T-cell (primary cell): ENCODE measurements at regions not wholly inside any gene's neighbourhood (a gene's known extent, or its start where the extent isn't known, plus 50 kb on each side); places are given as distances from the start of the nearest gene placed in this dataset.

Source experiments
- ATAC-seq, 4 experiments: fragments of 200-7000 bp in 3 of 4; fragments of 150-1000 bp in 1 of 4; cut with Tn5 transposase; replicated peaks in 1 of 4; 1 replicate in 3 of 4; 2 replicates in 1 of 4; pipeline ENCODE4 v1.10.0; 2021; ENCODE audit warnings: moderate library complexity in 3 of 4, mild to moderate bottlenecking in 2 of 4, moderate number of reproducible peaks in 1 of 4
- CTCF ChIA-PET, 2 donors: fragments of 300-600 bp; sonication (Branson Sonifier 250); formaldehyde crosslinking; loops; one replicate each; lab custom pipeline; 2022; ENCODE audit warnings: antibody characterized with exemption in 2 of 2; lab: Charles Lee
- POLR2A ChIA-PET, 2 donors: fragments of 300-600 bp; sonication (Branson Sonifier 250); formaldehyde crosslinking; loops; one replicate each; lab custom pipeline; 2022; ENCODE audit warnings: antibody characterized with exemption in 2 of 2; lab: Charles Lee
- DNase-seq, 35 experiments: peaks; one replicate each; pipeline versions ENCODE4 v3.0.0 to v3.0.0-alpha.2; 2013 to 2023
- H3K27ac ChIP-seq: one replicate; pipeline ENCODE4 v1.5.1; 2013; ENCODE audit warnings: low read length
- H3K27me3 ChIP-seq, 2 experiments: replicated peaks in 1 of 2; 1 replicate in 1 of 2; 2 replicates in 1 of 2; pipeline versions ENCODE4 v1.6.1 to v1.7.0; 2013; ENCODE audit warnings: low read length in 1 of 2, mixed read lengths in 1 of 2; ENCODE audit not compliant: control insufficient read depth in 2 of 2, insufficient read depth in 2 of 2; ENCODE audit errors: extremely low read depth in 1 of 2
- H3K36me3 ChIP-seq, 2 donors: 1 replicate in 1 of 2; 2 replicates in 1 of 2; pipeline versions ENCODE4 v1.6.1 to v1.7.0; 2013; ENCODE audit warnings: low read length in 1 of 2; ENCODE audit not compliant: control insufficient read depth in 2 of 2, insufficient read depth in 1 of 2; ENCODE audit errors: extremely low read depth in 1 of 2
- H3K4me1 ChIP-seq, 2 experiments: 1 replicate in 1 of 2; 2 replicates in 1 of 2; pipeline versions ENCODE4 v1.6.1 to v1.7.0; 2013; ENCODE audit warnings: low read length in 2 of 2, mixed read lengths in 1 of 2; ENCODE audit not compliant: insufficient read depth in 2 of 2, control insufficient read depth in 1 of 2; ENCODE audit errors: extremely low read depth in 1 of 2
- H3K4me3 ChIP-seq, 2 donors: 1 replicate in 1 of 2; 2 replicates in 1 of 2; pipeline versions ENCODE4 v1.5.1 to v1.7.0; 2013; ENCODE audit warnings: mild to moderate bottlenecking in 2 of 2, low read length in 1 of 2, moderate library complexity in 1 of 2; ENCODE audit not compliant: control insufficient read depth in 1 of 2; ENCODE audit errors: extremely low read depth in 1 of 2
- H3K9me3 ChIP-seq: 2 replicates; pipeline ENCODE4 v1.7.0; 2013
- H3K27ac Mint-ChIP-seq, 2 donors: one replicate each; pipeline ENCODE4 v1.8.0; 2020 to 2021; ENCODE audit warnings: mild to moderate bottlenecking in 2 of 2, mixed read lengths in 2 of 2
- H3K27me3 Mint-ChIP-seq, 2 donors: one replicate each; pipeline ENCODE4 v1.8.0; 2021 to 2022; ENCODE audit warnings: mixed read lengths in 2 of 2
- H3K36me3 Mint-ChIP-seq: one replicate; pipeline ENCODE4 v1.8.0; 2021; ENCODE audit warnings: mixed read lengths
- H3K4me1 Mint-ChIP-seq, 3 donors: one replicate each; pipeline ENCODE4 v1.8.0; 2020 to 2022; ENCODE audit warnings: mixed read lengths in 3 of 3, mild to moderate bottlenecking in 1 of 3
- H3K4me3 Mint-ChIP-seq, 3 donors: one replicate each; pipeline ENCODE4 v1.8.0; 2020 to 2022; ENCODE audit warnings: mild to moderate bottlenecking in 3 of 3, mixed read lengths in 3 of 3, moderate library complexity in 3 of 3
- H3K9me3 Mint-ChIP-seq, 3 donors: one replicate each; pipeline ENCODE4 v1.8.0; 2020 to 2022; ENCODE audit warnings: mixed read lengths in 3 of 3
- WGBS: methylation state at CpG from one replicate; pipeline ENCODE4 v1.1.5; 2013; ENCODE audit warnings: missing lambda C conversion rate; ENCODE audit not compliant: insufficient coverage; 5-methylcytosine and 5-hydroxymethylcytosine counted together

DNA sequence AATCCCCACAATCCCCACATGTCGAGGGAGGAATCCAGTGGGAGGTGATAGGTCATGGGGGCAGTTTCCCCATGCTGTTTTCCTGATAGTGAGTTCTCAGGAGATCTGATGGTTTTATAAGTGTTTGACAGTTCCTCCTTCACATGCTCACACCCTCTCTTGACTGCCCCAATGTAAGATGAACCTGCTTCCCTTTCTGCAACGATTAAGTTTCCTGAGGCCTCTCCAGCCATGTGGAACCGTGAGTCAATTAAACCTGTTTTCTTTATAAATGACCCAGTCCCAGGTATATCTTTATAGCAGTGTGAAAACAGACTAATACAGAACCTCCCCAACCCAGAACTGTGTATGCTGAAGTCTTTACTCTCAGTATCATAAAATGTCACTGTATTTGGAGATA lies 289.5 kb upstream of the MMADHC start:
- no peak for DNase-seq
- no peaks in the 10 kb centered on the region for H3K36me3 ChIP-seq
- CTCF ChIA-PET = no interaction called here
- no peaks in the 10 kb centered on the region for H3K4me1 ChIP-seq
- POLR2A ChIA-PET = no interaction called here
- no peak overlapping the region for H3K27ac Mint-ChIP-seq
- H3K9me3 ChIP-seq = no peaks in the 10 kb centered on the region
- WGBS = 40% methylated on average over 2 of the region's 3 CpGs
- ATAC-seq = no peak
- no peaks in the 10 kb centered on the region for H3K27me3 Mint-ChIP-seq
- H3K4me3 Mint-ChIP-seq = no peak overlapping the region
- no peaks in the 10 kb centered on the region for H3K27me3 ChIP-seq
- H3K4me1 Mint-ChIP-seq = no peaks in the 10 kb centered on the region
- peaks cover 0 to 14% (median 7%) of the 10 kb centered on the region in 3 donors for H3K9me3 Mint-ChIP-seq
- no peak overlapping the region for H3K4me3 ChIP-seq
- H3K27ac ChIP-seq = no peak overlapping the region
- H3K36me3 Mint-ChIP-seq = no peaks in the 10 kb centered on the region

DNA sequence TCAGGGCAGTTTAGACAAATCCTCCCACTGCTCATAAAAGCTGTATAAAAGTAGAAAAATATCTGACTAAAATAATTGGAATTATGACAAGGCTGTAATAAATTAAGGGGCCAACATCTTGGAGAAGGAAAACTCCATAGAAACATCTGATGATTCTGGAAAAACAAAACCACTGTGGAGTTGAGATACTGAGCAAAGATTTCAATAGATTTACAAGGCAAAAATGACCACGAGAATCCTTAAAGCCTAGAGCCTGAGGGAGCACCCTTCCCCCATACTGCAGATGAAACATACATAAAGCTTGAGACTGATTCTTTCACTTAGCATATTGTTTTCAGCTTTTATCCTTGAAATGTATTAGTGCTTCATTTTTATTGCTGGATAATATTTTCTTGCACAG lies 286.4 kb upstream of the MMADHC start:
- no peaks in the 10 kb centered on the region for H3K4me1 Mint-ChIP-seq
- POLR2A ChIA-PET = no interaction called here
- WGBS = no CpG with 5 or more reads among the region's 1 CpG
- no peak overlapping the region for H3K27ac ChIP-seq
- no peaks in the 10 kb centered on the region for H3K27me3 ChIP-seq
- H3K9me3 Mint-ChIP-seq = peaks cover 0 to 15% (median 3%) of the 10 kb centered on the region in 3 donors
- CTCF ChIA-PET = no interaction called here
- ATAC-seq (no peak), DNase-seq (no peak)
- no peak overlapping the region for H3K27ac Mint-ChIP-seq
- H3K9me3 ChIP-seq = peaks cover 3% of the 10 kb centered on the region
- H3K36me3 Mint-ChIP-seq = no peaks in the 10 kb centered on the region
- no peak overlapping the region for H3K4me3 Mint-ChIP-seq
- no peaks in the 10 kb centered on the region for H3K4me1 ChIP-seq
- no peaks in the 10 kb centered on the region for H3K36me3 ChIP-seq
- H3K27me3 Mint-ChIP-seq = no peaks in the 10 kb centered on the region
- no peak overlapping the region for H3K4me3 ChIP-seq

- POLR2A ChIA-PET = no interaction called here
- no CpG with 5 or more reads among the region's 2 CpGs for WGBS
- H3K9me3 Mint-ChIP-seq = peaks cover 0 to 8% (median 5%) of the 10 kb centered on the region in 3 donors
Measured at GRCh38 chr2:149872638-149873150, 285.1 kb upstream of the MMADHC start.

DNA sequence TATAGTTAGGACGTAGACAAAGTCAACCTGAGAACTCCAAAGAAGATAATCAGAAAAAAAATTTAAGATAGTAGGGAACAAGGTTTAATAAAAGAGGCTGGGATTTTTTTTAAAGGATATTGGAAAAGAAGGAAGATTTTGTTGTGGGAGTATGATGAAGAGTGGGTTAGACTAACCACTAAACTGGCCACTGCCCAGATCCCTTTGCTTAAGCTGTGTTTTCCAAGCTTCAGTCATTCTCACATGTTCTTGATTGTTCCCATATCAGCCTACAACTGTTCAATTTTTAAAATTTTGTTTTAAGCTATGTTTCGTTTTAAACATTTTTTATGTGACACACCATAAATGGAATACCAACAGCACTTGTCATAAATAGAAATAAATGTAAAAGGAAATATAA lies 284.5 kb upstream of the MMADHC start:
- DNase-seq (no peak), ATAC-seq (no peak)
- no CpG with 5 or more reads among the region's 2 CpGs for WGBS
- H3K27ac Mint-ChIP-seq = no peak overlapping the region
- H3K4me3 Mint-ChIP-seq = no peak overlapping the region
- no peaks in the 10 kb centered on the region for H3K27me3 Mint-ChIP-seq
- no peaks in the 10 kb centered on the region for H3K4me1 Mint-ChIP-seq
- no peaks in the 10 kb centered on the region for H3K4me1 ChIP-seq
- no peak overlapping the region for H3K27ac ChIP-seq
- no peaks in the 10 kb centered on the region for H3K36me3 ChIP-seq
- CTCF ChIA-PET = no interaction called here
- H3K4me3 ChIP-seq = no peak overlapping the region
- peaks cover 0 to 8% (median 5%) of the 10 kb centered on the region in 3 donors for H3K9me3 Mint-ChIP-seq
- peaks cover 3% of the 10 kb centered on the region for H3K9me3 ChIP-seq
- no peaks in the 10 kb centered on the region for H3K27me3 ChIP-seq
- no peaks in the 10 kb centered on the region for H3K36me3 Mint-ChIP-seq
- POLR2A ChIA-PET = no interaction called here

More at GRCh38 chr2:149872638-149873150, 285.1 kb upstream of the MMADHC start:
- Histone ChIP-seq H3K27ac (no peak overlapping the region), H3K4me3 (no peak overlapping the region), H3K36me3 (no peaks in the 10 kb centered on the region), H3K4me1 (no peaks in the 10 kb centered on the region), H3K27me3 (no peaks in the 10 kb centered on the region), H3K9me3 (peaks cover 3% of the 10 kb centered on the region)
- Mint-ChIP-seq H3K27ac (no peak overlapping the region), H3K36me3 (no peaks in the 10 kb centered on the region), H3K4me1 (no peaks in the 10 kb centered on the region), H3K4me3 (no peak overlapping the region), H3K27me3 (no peaks in the 10 kb centered on the region)
- CTCF ChIA-PET = no interaction called here
- ATAC-seq = no peak
- DNase-seq = no peak

- Mint-ChIP-seq H3K27ac (no peak overlapping the region), H3K27me3 (no peaks in the 10 kb centered on the region), H3K4me1 (no peaks in the 10 kb centered on the region), H3K4me3 (no peak overlapping the region), H3K36me3 (no peaks in the 10 kb centered on the region), H3K9me3 (peaks cover 0 to 8% (median 5%) of the 10 kb centered on the region in 3 donors)
- ATAC-seq = no peak
- H3K9me3 ChIP-seq = peaks cover 3% of the 10 kb centered on the region
- WGBS = no CpG with 5 or more reads among the region's 6 CpGs
- no peak for DNase-seq
- no peaks in the 10 kb centered on the region for H3K4me1 ChIP-seq
- ChIA-PET CTCF (no interaction called here), POLR2A (interaction anchor here in 1 of 2 donors (0.7 kb wide), 1 partner anchor 205 kb away, joined by 3 read pairs; no protein-coding TSS in a partner anchor)
- no peaks in the 10 kb centered on the region for H3K27me3 ChIP-seq
- H3K36me3 ChIP-seq = no peaks in the 10 kb centered on the region
- H3K27ac ChIP-seq = no peak overlapping the region
- H3K4me3 ChIP-seq = no peak overlapping the region
Measured at GRCh38 chr2:149871091-149871885, 283.7 kb upstream of the MMADHC start.

DNA sequence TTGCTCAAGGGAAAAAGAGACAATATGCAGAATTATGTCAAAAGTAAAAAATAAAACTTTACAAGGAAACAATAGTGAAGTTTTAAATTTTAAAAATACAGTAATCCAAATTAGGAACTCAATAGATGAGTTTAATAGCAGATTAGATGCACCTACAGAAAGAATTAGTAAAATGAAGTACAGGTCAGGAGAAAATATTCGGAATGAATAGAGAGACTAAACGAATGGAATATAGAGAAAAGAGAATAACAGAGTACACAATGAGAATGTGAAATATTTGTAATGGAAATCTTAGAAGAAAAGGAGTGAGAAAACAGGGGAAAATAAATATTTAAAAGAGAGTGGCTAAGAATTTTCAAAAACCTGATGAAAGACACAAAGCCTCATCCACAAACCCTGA lies 275.7 kb upstream of the MMADHC start:
- Histone ChIP-seq H3K27me3 (no peaks in the 10 kb centered on the region), H3K4me3 (no peak overlapping the region), H3K27ac (no peak overlapping the region), H3K9me3 (no peaks in the 10 kb centered on the region), H3K36me3 (no peaks in the 10 kb centered on the region), H3K4me1 (no peaks in the 10 kb centered on the region)
- CTCF ChIA-PET = no interaction called here
- 60% methylated on average over 1 of the region's 2 CpGs for WGBS
- H3K4me1 Mint-ChIP-seq = no peaks in the 10 kb centered on the region
- H3K36me3 Mint-ChIP-seq = no peaks in the 10 kb centered on the region
- POLR2A ChIA-PET = no interaction called here
- peaks cover 3 to 19% (median 12%) of the 10 kb centered on the region in 3 donors for H3K9me3 Mint-ChIP-seq
- no peak overlapping the region for H3K27ac Mint-ChIP-seq
- no peaks in the 10 kb centered on the region for H3K27me3 Mint-ChIP-seq
- DNase-seq (no peak), ATAC-seq (no peak)
- H3K4me3 Mint-ChIP-seq = no peak overlapping the region
